Caco-2 (cell line): ENCODE measurements at regions not wholly inside any gene's neighbourhood (a gene's known extent, or its start where the extent isn't known, plus 50 kb on each side); places are given as distances from the start of the nearest gene placed in this dataset.

Source experiments
- BruUV-seq: library from RNA; stranded (reverse); fragments of 400-500 nt; replicated peaks from 2 replicates; lab custom pipeline; 2021; lab: Mats Ljungman, UMichigan
- CTCF ChIA-PET: fragments of 300-600 bp; sonication (Branson Sonifier 250); formaldehyde crosslinking; loops from one replicate; lab custom pipeline; 2022; ENCODE audit warnings: antibody characterized with exemption; lab: Charles Lee
- POLR2A ChIA-PET: fragments of 300-600 bp; sonication (Branson Sonifier 250); formaldehyde crosslinking; loops from one replicate; lab custom pipeline; 2022; ENCODE audit warnings: antibody characterized with exemption; lab: Charles Lee
- DNase-seq, 2 experiments: peaks; one replicate each; pipeline versions ENCODE4 v3.0.0 to v3.0.0-alpha.2; 2020 to 2022
- H3K27me3 ChIP-seq: replicated peaks from 2 replicates; pipeline ENCODE4 v1.6.0; 2011; ENCODE audit warnings: low read length; ENCODE audit not compliant: control insufficient read depth, insufficient read depth
- H3K36me3 ChIP-seq: 2 replicates; pipeline ENCODE4 v1.5.1; 2011; ENCODE audit warnings: low read length; ENCODE audit not compliant: control insufficient read depth, insufficient read depth
- H3K4me1 ChIP-seq: fragments of 250-450 bp; sonication (Bioruptor Pico); 2 replicates; pipeline ENCODE4 v1.5.1; 2020; ENCODE audit warnings: mild to moderate bottlenecking
- H3K4me3 ChIP-seq: 2 replicates; pipeline ENCODE4 v1.5.1; 2011; ENCODE audit warnings: low read depth, mild to moderate bottlenecking, control low read depth, low read length
- H3K9me3 ChIP-seq: fragments of 250-450 bp; sonication (Bioruptor Pico); 2 replicates; pipeline ENCODE4 v1.5.1; 2020; ENCODE audit warnings: mild to moderate bottlenecking, moderate library complexity
- H3K27ac Mint-ChIP-seq: one replicate; pipeline ENCODE4 v1.8.0; 2022; ENCODE audit warnings: mixed read lengths; ENCODE audit not compliant: unreplicated experiment
- H3K27me3 Mint-ChIP-seq: one replicate; pipeline ENCODE4 v1.8.0; 2022; ENCODE audit warnings: mixed read lengths; ENCODE audit not compliant: insufficient read depth, unreplicated experiment
- H3K36me3 Mint-ChIP-seq: one replicate; pipeline ENCODE4 v1.8.0; 2022; ENCODE audit warnings: mild to moderate bottlenecking, mixed read lengths; ENCODE audit not compliant: insufficient read depth, unreplicated experiment
- H3K4me1 Mint-ChIP-seq: one replicate; pipeline ENCODE4 v1.8.0; 2022; ENCODE audit warnings: low read depth, mixed read lengths; ENCODE audit not compliant: unreplicated experiment
- H3K4me3 Mint-ChIP-seq: one replicate; pipeline ENCODE4 v1.8.0; 2022; ENCODE audit warnings: mild to moderate bottlenecking, moderate library complexity, mixed read lengths; ENCODE audit not compliant: unreplicated experiment
- H3K9me3 Mint-ChIP-seq: one replicate; pipeline ENCODE4 v1.8.0; 2022; ENCODE audit warnings: mixed read lengths; ENCODE audit not compliant: unreplicated experiment
- intact Hi-C: fragments of 100-400 bp; cut with micrococcal nuclease; formaldehyde crosslinking; loops from one replicate; pipeline ENCODE4 v1.10.0; 2022; ENCODE audit not compliant: unreplicated experiment
- TF ChIP-seq, protein P1 (sequence below), 2 experiments: fragments of 200-600 bp in 1 of 2; IDR thresholded peaks; 1 replicate in 1 of 2; 2 replicates in 1 of 2; pipeline versions ENCODE4 v1.5.1 to v1.8.0; 2011 to 2022; ENCODE audit warnings: antibody characterized with exemption in 1 of 2, control low read depth in 1 of 2, inconsistent platforms in 1 of 2, low read depth in 1 of 2, low read length in 1 of 2, mild to moderate bottlenecking in 1 of 2, moderate library complexity in 1 of 2; ENCODE audit not compliant: insufficient read depth in 1 of 2, severe bottlenecking in 1 of 2, unreplicated experiment in 1 of 2

DNA sequence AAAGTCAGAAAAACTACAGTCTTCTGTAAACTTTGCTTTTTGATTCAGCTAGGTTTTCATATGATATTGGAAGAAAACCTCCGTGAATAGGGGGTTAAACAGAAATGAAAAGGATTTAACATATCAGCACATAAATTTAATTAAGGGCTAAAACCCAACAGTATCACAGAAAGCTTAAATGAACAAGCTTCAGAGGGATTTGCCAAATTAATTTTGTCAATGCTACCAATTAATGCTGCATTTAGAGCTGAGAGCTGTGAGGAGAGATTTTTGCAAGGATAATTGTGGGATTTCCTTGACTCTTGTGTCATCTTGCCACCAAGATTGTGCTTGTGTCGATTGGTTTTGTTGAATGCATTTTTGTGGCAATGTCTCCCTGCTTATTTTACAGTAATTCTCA lies 379.9 kb downstream of the CD109 start:
- TF ChIP-seq, protein P1, sequence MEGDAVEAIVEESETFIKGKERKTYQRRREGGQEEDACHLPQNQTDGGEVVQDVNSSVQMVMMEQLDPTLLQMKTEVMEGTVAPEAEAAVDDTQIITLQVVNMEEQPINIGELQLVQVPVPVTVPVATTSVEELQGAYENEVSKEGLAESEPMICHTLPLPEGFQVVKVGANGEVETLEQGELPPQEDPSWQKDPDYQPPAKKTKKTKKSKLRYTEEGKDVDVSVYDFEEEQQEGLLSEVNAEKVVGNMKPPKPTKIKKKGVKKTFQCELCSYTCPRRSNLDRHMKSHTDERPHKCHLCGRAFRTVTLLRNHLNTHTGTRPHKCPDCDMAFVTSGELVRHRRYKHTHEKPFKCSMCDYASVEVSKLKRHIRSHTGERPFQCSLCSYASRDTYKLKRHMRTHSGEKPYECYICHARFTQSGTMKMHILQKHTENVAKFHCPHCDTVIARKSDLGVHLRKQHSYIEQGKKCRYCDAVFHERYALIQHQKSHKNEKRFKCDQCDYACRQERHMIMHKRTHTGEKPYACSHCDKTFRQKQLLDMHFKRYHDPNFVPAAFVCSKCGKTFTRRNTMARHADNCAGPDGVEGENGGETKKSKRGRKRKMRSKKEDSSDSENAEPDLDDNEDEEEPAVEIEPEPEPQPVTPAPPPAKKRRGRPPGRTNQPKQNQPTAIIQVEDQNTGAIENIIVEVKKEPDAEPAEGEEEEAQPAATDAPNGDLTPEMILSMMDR (IDR thresholded peaks at IDR 0.05; ENCODE audit: insufficient read depth in 1 of 2, low read depth in 1 of 2, low read length in 1 of 2, severe bottlenecking in 1 of 2, unreplicated experiment in 1 of 2), result no peak
- Mint-ChIP-seq H3K36me3 (no peaks in the 10 kb centered on the region), H3K4me3 (no peak overlapping the region), H3K27ac (no peak overlapping the region), H3K4me1 (no peaks in the 10 kb centered on the region), H3K9me3 (no peaks in the 10 kb centered on the region), H3K27me3 (no peaks in the 10 kb centered on the region)
- POLR2A ChIA-PET, result no interaction called here
- no peaks in the 10 kb centered on the region for H3K4me1 ChIP-seq
- BruUV-seq, result no TSS peak
- no peaks in the 10 kb centered on the region for H3K36me3 ChIP-seq
- H3K9me3 ChIP-seq, result no peaks in the 10 kb centered on the region
- intact Hi-C loops, result no loop called here
- no peak for DNase-seq
- CTCF ChIA-PET, result no interaction called here
- H3K27me3 ChIP-seq, result no peaks in the 10 kb centered on the region
- no peak overlapping the region for H3K4me3 ChIP-seq

DNA sequence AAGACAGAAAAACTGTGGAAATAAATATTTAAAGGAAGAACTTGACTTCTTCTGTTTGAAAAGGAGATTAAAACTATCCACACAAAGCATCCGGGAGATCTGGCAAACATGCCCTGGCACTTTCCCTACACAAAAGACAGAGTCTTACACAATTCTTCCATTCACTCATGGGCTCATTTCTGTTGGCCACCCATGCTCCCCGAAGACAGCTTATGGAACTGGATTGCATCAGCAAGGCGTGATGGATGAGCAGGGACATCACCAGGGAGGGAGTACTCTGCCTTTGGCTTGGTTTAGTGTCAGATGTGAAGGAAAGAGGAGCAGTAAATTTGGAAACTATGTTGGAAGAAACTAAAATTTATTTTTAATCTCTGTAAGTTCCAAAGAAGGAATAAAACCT lies 379.3 kb downstream of the CD109 start:
- Mint-ChIP-seq H3K27me3 (no peaks in the 10 kb centered on the region), H3K4me3 (no peak overlapping the region), H3K9me3 (no peaks in the 10 kb centered on the region), H3K36me3 (no peaks in the 10 kb centered on the region), H3K27ac (no peak overlapping the region), H3K4me1 (no peaks in the 10 kb centered on the region)
- POLR2A ChIA-PET, result no interaction called here
- CTCF ChIA-PET, result no interaction called here
- TF ChIP-seq, protein P1 (IDR thresholded peaks at IDR 0.05; ENCODE audit: insufficient read depth in 1 of 2, low read depth in 1 of 2, low read length in 1 of 2, severe bottlenecking in 1 of 2, unreplicated experiment in 1 of 2), result no peak
- Histone ChIP-seq H3K4me3 (no peak overlapping the region), H3K4me1 (no peaks in the 10 kb centered on the region), H3K9me3 (no peaks in the 10 kb centered on the region), H3K27me3 (no peaks in the 10 kb centered on the region), H3K36me3 (no peaks in the 10 kb centered on the region)
- DNase-seq, result no peak
- intact Hi-C loops, result no loop called here
- no TSS peak for BruUV-seq

DNA sequence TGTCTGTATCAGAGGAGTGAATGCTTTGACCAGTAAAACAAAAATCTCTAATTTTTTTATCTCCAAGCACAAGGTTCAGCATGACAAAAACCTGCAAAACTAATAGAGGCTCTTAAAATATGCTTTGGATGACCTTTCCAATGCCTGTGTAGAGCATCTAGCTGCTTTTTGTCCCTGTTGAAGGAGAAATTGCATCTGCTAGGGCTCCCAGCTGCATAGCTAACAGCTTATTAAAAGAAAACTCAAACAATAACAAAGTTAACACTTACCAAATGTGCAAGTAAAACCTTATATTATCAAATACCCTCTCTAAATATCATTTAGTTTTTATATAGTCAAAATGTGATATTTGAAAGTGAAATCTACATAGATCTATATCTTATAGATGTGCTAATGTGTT lies 378.6 kb downstream of the CD109 start:
- DNase-seq, result no peak
- no peaks in the 10 kb centered on the region for H3K36me3 Mint-ChIP-seq
- CTCF ChIA-PET, result no interaction called here
- no peaks in the 10 kb centered on the region for H3K4me1 Mint-ChIP-seq
- no peaks in the 10 kb centered on the region for H3K9me3 Mint-ChIP-seq
- TF ChIP-seq, protein P1 (IDR thresholded peaks at IDR 0.05; ENCODE audit: insufficient read depth in 1 of 2, low read depth in 1 of 2, low read length in 1 of 2, severe bottlenecking in 1 of 2, unreplicated experiment in 1 of 2), result no peak
- H3K27me3 Mint-ChIP-seq, result no peaks in the 10 kb centered on the region
- intact Hi-C loops, result no loop called here
- Histone ChIP-seq H3K9me3 (no peaks in the 10 kb centered on the region), H3K36me3 (no peaks in the 10 kb centered on the region), H3K4me1 (no peaks in the 10 kb centered on the region), H3K27me3 (no peaks in the 10 kb centered on the region), H3K4me3 (no peak overlapping the region)
- no peak overlapping the region for H3K27ac Mint-ChIP-seq
- POLR2A ChIA-PET, result no interaction called here
- BruUV-seq, result no TSS peak
- H3K4me3 Mint-ChIP-seq, result no peak overlapping the region
